ENCODE measurements at regions not wholly inside any gene's neighbourhood (a gene's known extent, or its start where the extent isn't known, plus 50 kb on each side); places are given as distances from the start of the nearest gene placed in this dataset.

DNA sequence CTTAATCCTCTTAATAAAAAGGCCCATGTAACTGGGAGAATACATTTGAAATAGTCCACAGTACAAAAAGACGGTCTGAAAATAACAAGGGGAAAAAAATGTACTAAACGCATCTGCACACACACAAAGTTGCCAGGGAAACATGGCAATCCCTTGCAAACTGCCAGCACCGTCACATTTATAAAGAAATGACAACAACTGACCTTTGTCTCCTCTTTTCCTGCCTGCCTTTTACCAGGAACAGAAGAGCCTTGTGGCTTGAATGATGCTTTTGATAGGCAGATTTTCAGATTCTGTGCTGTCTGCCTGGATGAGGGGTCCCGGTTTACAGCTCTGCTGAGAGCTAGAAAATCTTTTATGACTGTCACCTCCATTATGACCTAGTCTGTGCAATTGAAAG, 308.6 kb upstream of the ZFP64 start:
- Histone ChIP-seq H3K27ac (no peak overlapping the region), H3K27me3 (no peaks in the 10 kb centered on the region), H3K4me1 (no peaks in the 10 kb centered on the region), H3K36me3 (no peaks in the 10 kb centered on the region), H3K9me3 (no peaks in the 10 kb centered on the region), H3K4me3 (no peak overlapping the region)
- no peak for TF ChIP-seq CTCF (IDR thresholded peaks at IDR 0.05)
- TF ChIP-seq POLR2A (IDR thresholded peaks at IDR 0.05), result no peak
- DNase-seq, result no peak

- no peak for DNase-seq
- Histone ChIP-seq H3K27ac (no peak overlapping the region), H3K9me3 (no peaks in the 10 kb centered on the region), H3K36me3 (no peaks in the 10 kb centered on the region), H3K27me3 (no peaks in the 10 kb centered on the region), H3K4me3 (no peak overlapping the region), H3K4me1 (no peaks in the 10 kb centered on the region)
- TF ChIP-seq POLR2A (IDR thresholded peaks at IDR 0.05) (no peak), CTCF (IDR thresholded peaks at IDR 0.05) (no peak)
These were observed 306.2 kb upstream of the ZFP64 start for GRCh38 chr20:52497731-52498130.

DNA sequence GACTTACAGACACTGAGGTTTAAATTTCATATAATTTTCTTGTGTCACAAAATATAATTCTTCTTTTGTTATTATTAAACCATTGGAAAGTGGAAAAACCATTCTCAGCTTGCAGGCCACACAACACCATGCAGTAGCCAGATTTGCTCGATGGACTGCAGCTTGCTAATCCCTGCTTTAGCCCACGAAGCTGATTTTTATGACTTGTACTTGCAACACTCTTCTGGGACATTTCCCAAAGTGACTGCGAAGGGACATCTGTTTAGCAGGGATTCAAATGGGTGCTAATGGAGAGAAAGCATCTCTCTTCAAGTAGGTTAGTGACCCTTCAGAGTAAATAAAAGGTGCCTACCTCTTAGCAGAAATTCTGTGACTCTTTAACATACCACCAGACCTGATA, 304.6 kb upstream of the ZFP64 start:
- DNase-seq, result no peak
- Histone ChIP-seq H3K27ac (no peak overlapping the region), H3K36me3 (no peaks in the 10 kb centered on the region), H3K27me3 (no peaks in the 10 kb centered on the region), H3K4me1 (no peaks in the 10 kb centered on the region), H3K4me3 (no peak overlapping the region), H3K9me3 (no peaks in the 10 kb centered on the region)
- TF ChIP-seq POLR2A (IDR thresholded peaks at IDR 0.05) (no peak), CTCF (IDR thresholded peaks at IDR 0.05) (no peak)

DNA sequence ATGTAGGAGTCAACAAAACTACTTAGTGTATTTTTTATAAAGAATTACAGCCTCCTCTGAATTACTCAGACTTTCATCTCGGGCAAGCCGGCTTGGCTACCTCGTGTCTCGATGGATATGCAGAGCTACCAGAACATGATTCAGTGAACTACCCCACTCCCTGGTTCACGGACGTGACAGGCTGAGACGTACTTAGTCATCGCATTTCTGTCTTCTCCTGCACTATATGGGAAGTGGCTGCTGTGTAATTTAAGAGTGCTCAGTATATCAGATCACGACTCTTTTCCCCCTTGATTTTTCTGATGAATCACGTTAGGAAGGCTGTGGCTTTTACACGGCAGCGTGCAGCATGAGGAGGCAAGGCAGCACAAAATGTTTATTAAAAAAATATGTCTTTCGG, 302.7 kb upstream of the ZFP64 start:
- DNase-seq, result no peak
- H3K4me3 ChIP-seq, result no peak overlapping the region

DNA sequence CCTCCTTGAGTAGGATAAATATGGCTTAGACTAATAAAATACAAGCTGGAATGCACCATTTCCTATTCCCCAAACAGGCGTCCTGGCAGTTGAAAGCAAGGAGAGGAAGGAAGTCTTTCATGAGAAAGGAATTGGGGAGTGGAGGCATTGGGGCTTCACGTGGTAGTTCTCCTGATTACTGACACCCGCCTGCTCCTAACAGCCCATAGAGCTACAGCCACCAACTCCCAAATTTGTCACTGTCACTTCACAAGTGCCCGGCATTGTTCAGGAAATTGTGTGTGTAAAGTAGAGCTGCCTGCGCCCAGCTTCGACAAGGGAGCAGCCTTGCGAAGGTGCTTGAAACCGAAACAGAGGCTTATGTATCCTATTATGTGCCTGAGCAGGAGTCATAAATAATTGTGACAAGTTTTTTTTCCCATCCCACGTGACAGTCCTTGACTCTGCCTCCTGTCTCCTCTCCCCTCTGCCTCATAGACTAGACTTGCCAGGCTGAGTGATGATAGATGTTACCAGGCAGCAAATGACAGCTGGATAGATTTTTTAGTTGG, 301.7 kb upstream of the ZFP64 start:
- H3K4me1 ChIP-seq, result no peaks in the 10 kb centered on the region
- TF ChIP-seq CTCF (IDR thresholded peaks at IDR 0.05) (no peak), POLR2A (IDR thresholded peaks at IDR 0.05) (no peak)
- no peaks in the 10 kb centered on the region for H3K9me3 ChIP-seq
- no peaks in the 10 kb centered on the region for H3K27me3 ChIP-seq
- H3K36me3 ChIP-seq, result no peaks in the 10 kb centered on the region
- H3K4me3 ChIP-seq, result peak overlapping the region in 1 of 4 donors; percentile 20
- no peak overlapping the region for H3K27ac ChIP-seq
- no peak for DNase-seq

More for the DNA sequence above, 302.7 kb upstream of the ZFP64 start:
- H3K27me3 ChIP-seq, result no peaks in the 10 kb centered on the region
- H3K27ac ChIP-seq, result no peak overlapping the region
- no peak for TF ChIP-seq CTCF (IDR thresholded peaks at IDR 0.05)
- no peaks in the 10 kb centered on the region for H3K4me1 ChIP-seq
- H3K36me3 ChIP-seq, result no peaks in the 10 kb centered on the region
- no peaks in the 10 kb centered on the region for H3K9me3 ChIP-seq

Measured in Peyer's patch (tissue), 4 donors.